Forelimb muscle (tissue), 1 donor: ENCODE measurements at regions not wholly inside any gene's neighbourhood (a gene's known extent, or its start where the extent isn't known, plus 50 kb on each side); places are given as distances from the start of the nearest gene placed in this dataset.
"Not testable (repeated sequence)": the region's sequence is repeated elsewhere in the genome, so short reads cannot be mapped to it uniquely, and the experiment has no call there.

Experiments used
- DNase-seq: peaks from one replicate; pipeline ENCODE4 v3.0.0-alpha.2; 2013; ENCODE audit warnings: low read depth

- no peak for DNase-seq
Measured at GRCh38 chr5:157983906-157984551, 125.1 kb upstream of the CLINT1 start.

GRCh38 chr5:157978061-157978460 lies 119.1 kb upstream of the CLINT1 start:
- no peak for DNase-seq

GRCh38 chr5:157976429-157976828 lies 117.5 kb upstream of the CLINT1 start:
- no peak for DNase-seq

- DNase-seq, result no peak
Measured at GRCh38 chr5:157972579-157972978, 113.6 kb upstream of the CLINT1 start.

DNA sequence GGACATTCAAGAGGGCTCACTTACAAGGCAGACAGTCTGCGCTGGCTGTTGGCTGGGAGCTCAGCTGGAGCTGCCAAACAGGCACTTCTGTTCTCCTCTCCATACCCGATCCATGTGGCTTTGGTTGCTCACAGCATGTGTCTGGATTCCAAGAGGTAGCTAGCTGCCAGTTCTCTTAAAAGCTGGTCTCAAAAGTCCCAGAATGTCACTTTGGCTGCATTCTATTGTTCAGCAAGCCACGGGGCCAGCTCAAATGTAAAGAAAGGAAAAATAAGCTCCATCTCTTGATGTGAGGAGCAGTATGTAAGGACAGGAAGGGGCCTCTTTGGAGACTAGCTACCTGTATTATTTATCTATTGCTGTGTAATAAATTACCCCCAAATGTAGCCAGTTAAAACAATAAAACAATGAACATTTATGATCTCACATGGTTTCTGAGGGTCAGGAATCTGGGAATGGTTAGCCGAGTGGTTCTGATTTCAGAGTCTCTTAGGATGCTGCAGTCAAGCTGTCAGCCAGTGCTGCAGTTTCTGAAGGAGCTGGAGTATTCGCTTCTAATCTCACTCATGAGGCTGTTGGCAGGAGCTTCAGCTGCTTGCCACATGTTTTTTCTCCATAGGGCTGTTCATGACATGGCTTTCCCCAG lies 112.7 kb upstream of the CLINT1 start:
- DNase-seq, result no peak

DNA sequence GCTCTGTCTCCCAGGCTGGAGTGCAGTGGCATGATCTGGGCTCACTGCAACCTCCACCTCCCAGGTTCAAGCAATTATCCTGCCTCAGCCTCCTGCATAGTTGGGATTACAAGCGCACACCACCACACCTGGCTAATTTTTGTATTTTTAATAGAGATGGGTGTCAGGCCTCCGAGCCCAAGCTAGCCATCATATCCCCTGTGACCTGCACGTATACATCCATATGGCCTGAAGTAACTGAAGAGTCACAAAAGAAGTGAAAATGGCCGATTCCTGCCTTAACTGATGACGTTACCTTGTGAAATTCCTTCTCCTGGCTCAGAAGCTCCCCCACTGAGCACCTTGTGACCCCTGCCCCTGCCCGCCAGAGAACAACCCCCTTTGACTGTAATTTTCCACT lies 109.6 kb upstream of the CLINT1 start:
- not testable (repeated sequence) for DNase-seq

DNA sequence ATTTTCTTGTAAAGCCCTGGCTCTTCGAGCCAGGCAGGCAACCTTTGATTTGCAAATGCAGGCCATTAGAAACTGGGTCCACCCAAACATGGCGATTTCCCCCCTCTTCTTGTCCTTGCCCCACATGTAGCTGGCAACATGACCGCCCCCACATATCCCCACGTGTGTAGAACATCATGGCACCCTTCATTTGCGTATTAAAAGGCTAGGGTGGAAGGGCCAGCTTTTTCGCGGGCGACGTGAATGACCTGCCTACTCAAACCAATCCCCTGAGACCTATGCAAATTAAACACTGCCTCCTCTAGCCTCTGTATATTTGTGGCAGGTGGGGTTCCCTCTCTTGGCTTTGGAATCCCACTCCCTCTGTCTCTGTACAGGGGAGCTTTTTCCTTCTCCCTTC lies 107.0 kb upstream of the CLINT1 start:
- no peak for DNase-seq

GRCh38 chr5:157965040-157965678 lies 106.2 kb upstream of the CLINT1 start:
- no peak for DNase-seq

- DNase-seq, result no peak
Measured at GRCh38 chr5:157963761-157964160, 104.8 kb upstream of the CLINT1 start.

DNA sequence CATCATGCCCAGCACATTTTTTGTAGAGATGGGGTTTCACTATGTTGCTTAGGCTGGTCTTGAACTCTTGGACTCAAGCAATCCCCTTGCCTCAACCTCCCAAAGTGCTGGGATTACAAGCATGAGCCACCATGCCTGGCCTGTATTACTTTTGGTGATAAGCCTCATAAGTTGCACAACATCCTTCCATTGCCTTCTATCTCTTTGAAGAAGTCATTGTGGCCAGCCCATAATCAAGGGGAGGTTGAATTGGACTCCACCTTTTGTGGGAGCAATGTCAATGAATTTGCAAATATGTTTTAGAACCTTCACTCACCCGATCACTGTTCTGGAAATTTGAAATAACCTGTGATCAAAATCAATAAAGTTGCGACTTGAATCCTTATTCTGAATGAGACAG lies 104.3 kb upstream of the CLINT1 start:
- no peak for DNase-seq

DNA sequence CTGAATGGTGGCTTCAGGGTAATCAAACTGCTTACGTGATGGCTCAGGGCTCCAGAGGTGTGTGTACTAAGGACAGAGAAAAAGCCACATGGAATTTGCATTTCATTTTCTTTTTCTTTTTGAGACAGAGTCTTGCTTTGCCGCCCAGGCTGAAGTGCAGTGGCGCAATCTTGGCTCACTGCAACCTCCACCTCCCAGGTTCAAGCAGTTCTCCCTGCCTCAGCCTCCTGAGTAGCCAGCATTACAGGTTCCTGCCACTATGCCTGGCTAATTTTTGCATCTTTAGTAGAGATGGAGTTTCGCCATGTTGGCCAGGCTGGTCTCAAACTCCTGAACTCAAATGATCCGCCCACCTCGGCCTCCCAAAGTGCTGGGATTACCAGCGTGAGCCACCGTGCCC lies 103.7 kb upstream of the CLINT1 start:
- DNase-seq, result not testable (repeated sequence)

GRCh38 chr5:157961896-157962590 lies 103.1 kb upstream of the CLINT1 start:
- DNase-seq, result no peak

- no peak for DNase-seq
Measured at GRCh38 chr5:157961176-157961575, 102.2 kb upstream of the CLINT1 start.

DNA sequence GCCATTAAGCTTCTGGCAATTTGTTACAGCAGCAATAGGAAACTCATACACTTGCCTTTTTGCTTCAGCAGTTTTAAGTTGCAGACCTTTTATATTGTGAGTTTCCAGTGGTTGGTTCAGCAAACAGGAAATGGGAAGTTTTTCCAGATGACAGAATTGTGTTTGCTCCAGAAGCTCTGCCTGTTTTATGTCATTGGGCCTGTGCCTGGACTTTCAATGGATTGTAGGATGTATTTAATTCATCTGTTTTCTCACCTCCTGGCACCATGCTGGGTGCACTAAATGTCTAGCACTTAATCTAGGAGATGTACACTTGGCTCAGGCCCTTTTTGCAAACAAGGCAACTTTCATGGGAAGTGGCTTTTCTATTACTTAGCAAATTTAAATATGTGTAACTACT lies 100.4 kb upstream of the CLINT1 start:
- no peak for DNase-seq

GRCh38 chr5:157956271-157956885 lies 97.4 kb upstream of the CLINT1 start:
- no peak for DNase-seq

- DNase-seq, result no peak
Measured at GRCh38 chr5:157955541-157956172, 96.7 kb upstream of the CLINT1 start.

DNA sequence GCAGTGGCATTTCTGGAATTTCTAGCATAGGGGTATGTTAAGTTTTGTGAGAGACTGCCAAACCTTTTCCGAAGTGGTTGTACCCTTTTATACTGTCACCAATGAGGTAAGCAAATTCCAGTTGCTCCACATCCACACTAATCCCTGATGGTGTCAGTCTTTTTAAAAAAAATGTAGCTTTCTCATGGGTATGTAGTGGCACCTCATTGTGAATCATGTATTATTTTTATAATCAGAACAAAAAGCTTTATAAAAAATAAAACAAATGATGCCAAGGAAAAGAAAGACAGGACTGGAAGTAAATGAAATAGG lies 93.4 kb upstream of the CLINT1 start:
- DNase-seq, result no peak

DNA sequence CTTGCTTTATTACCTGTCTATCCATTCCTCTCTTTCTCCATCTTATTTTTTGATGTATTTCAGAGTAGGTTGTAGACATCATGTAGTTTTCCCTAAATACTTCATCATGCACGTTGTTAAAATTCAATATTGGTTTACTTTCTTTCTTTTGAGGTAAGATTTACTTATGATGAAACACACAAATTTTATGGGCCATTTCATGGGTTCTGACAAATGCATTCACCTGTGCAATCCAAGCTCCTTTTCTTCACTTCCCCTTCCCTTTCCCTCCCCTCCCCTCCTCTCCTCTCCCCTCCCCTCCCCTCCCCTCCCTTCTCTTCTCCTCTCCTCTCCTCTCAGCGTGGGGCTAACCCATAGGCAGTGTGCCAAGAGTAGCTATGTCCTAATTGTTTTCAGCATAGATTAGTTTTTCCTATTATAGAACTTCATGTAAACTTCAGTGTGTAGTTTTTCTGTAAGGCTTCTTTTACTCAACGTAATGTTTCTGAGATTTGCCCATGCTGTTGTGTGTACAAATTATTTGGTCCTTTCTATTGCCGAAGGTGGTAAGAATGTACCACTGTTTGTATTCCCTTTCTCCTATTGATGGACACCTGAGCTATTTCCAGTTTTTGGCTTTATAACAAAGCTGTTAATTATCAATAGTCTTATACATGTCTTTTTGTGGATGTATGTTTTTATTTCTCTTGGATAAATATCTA lies 92.9 kb upstream of the CLINT1 start:
- no peak for DNase-seq

DNA sequence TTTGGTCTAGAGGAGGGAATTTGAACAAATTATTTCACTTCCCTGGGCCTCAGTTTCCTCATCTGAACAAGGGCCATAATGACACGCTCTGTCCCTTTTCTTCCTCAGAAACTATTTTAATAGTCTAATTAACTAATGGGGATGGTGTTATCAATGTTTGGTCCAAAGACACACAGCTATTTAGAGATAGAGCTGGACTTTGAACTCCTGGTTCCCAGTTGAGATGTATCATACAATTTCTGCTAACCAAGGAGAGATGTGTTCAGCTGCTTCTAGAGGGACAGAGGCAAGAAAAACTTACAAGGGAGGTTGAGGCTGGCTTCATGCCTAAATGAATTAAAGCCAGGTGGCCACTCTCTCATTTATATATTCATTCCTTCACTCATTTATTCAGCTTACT lies 90.6 kb upstream of the CLINT1 start:
- DNase-seq, result no peak

GRCh38 chr5:157948738-157949410 lies 89.9 kb upstream of the CLINT1 start:
- DNase-seq, result peak; percentile 85

DNA sequence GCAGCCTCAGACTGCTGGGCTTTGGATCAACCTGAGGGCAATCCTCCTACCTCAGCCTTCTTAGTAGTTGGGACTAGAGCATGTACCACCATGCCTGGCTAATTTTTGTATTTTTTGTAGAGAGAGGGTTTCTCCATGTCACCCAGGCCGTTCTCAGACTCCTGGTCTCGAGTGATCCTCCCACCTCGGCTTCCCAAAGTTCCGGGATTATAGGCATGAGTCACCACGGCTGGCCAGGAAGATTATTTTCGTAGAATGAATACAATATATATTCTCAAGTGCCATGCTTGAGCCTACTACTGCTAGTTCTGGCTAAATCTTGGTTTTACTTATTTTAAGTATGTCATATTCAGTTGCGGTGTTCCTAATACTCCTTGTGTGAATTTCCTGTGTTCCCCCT lies 88.2 kb upstream of the CLINT1 start:
- DNase-seq, result no peak
